A673 (cell line): ENCODE measurements at regions not wholly inside any gene's neighbourhood (a gene's known extent, or its start where the extent isn't known, plus 50 kb on each side); places are given as distances from the start of the nearest gene placed in this dataset.

Experiments used
- BruUV-seq: library from RNA; stranded (reverse); fragments of 400-500 nt; replicated peaks from 2 replicates; lab custom pipeline; 2021; lab: Mats Ljungman, UMichigan
- CTCF ChIA-PET: fragments of 300-600 bp; sonication (Branson Sonifier 250); formaldehyde crosslinking; loops from one replicate; lab custom pipeline; 2022; ENCODE audit warnings: antibody characterized with exemption; lab: Charles Lee
- POLR2A ChIA-PET: fragments of 300-600 bp; sonication (Branson Sonifier 250); formaldehyde crosslinking; loops from one replicate; lab custom pipeline; 2022; ENCODE audit warnings: antibody characterized with exemption; ENCODE audit not compliant: low non-redundant PET; lab: Charles Lee
- DNase-seq: peaks from one replicate; pipeline ENCODE4 v3.0.0-alpha.2; 2015; ENCODE audit warnings: low spot score
- H3K27ac ChIP-seq: fragments of 200-600 bp; sonication (generic); 2 replicates; pipeline ENCODE4 v1.5.1; 2016; ENCODE audit warnings: mixed run types, low read depth, mild to moderate bottlenecking, mixed read lengths, antibody characterized with exemption, low read length; ENCODE audit not compliant: poor library complexity, severe bottlenecking
- H3K27me3 ChIP-seq: fragments of 200-600 bp; sonication (generic); replicated peaks from 2 replicates; pipeline ENCODE4 v1.6.1; 2017; ENCODE audit warnings: mixed run types, low read depth, mild to moderate bottlenecking, mixed read lengths, antibody characterized with exemption, low read length; ENCODE audit not compliant: insufficient read depth, poor library complexity
- H3K36me3 ChIP-seq: fragments of 200-600 bp; sonication (generic); 2 replicates; pipeline ENCODE4 v1.6.1; 2016; ENCODE audit warnings: mixed run types, mild to moderate bottlenecking, mixed read lengths, antibody characterized with exemption, low read length; ENCODE audit not compliant: insufficient read depth, poor library complexity, severe bottlenecking
- H3K4me1 ChIP-seq: fragments of 200-600 bp; sonication (generic); 2 replicates; pipeline ENCODE4 v1.6.1; 2017; ENCODE audit warnings: mixed run types, mild to moderate bottlenecking, mixed read lengths, antibody characterized with exemption, low read length; ENCODE audit not compliant: insufficient read depth, poor library complexity, severe bottlenecking
- H3K4me3 ChIP-seq: fragments of 200-600 bp; sonication (generic); 2 replicates; pipeline ENCODE4 v1.5.1; 2016; ENCODE audit warnings: low read depth, mixed run types, mild to moderate bottlenecking, mixed read lengths, low read length; ENCODE audit not compliant: poor library complexity, severe bottlenecking
- H3K9me3 ChIP-seq: fragments of 200-600 bp; sonication (generic); 2 replicates; pipeline ENCODE4 v1.6.1; 2016; ENCODE audit warnings: mixed run types, low read depth, mild to moderate bottlenecking, mixed read lengths, antibody characterized with exemption, low read length; ENCODE audit not compliant: poor library complexity, severe bottlenecking
- CTCF ChIP-seq: fragments of 300-800, 200-600 bp; sonication (generic); conservative IDR thresholded peaks from 2 replicates; pipeline ENCODE4 v1.5.1; 2017; ENCODE audit warnings: low read depth, mild to moderate bottlenecking, antibody characterized with exemption, low read length, moderate library complexity, mixed read lengths
- EZH2 ChIP-seq: fragments of 200-600 bp; sonication (generic); IDR thresholded peaks from 2 replicates; pipeline ENCODE4 v1.6.1; 2017; ENCODE audit warnings: borderline replicate concordance, low read depth, mild to moderate bottlenecking, mixed read lengths, antibody characterized with exemption, low read length; ENCODE audit not compliant: poor library complexity, severe bottlenecking
- intact Hi-C: fragments of 100-400 bp; cut with micrococcal nuclease; formaldehyde crosslinking; loops from one replicate; pipeline ENCODE4 v1.10.0; 2022; ENCODE audit not compliant: unreplicated experiment

- POLR2A ChIA-PET = no interaction called here
- no peak for DNase-seq
- CTCF ChIA-PET = no interaction called here
- Histone ChIP-seq H3K27ac (no peak overlapping the region), H3K4me3 (no peak overlapping the region), H3K4me1 (peaks cover 14% of the 10 kb centered on the region), H3K9me3 (no peaks in the 10 kb centered on the region), H3K36me3 (no peaks in the 10 kb centered on the region), H3K27me3 (no peaks in the 10 kb centered on the region)
- no TSS peak for BruUV-seq
- no peak for TF ChIP-seq EZH2
- TF ChIP-seq CTCF = no peak
- intact Hi-C loops = loop anchor here (10.0 kb wide), 2 partner anchors 185 to 225 kb away; partner anchors contain the start of gene GJA1
Observed at GRCh38 chr6:121660277-121660676, 224.8 kb downstream of the GJA1 start.

GRCh38 chr6:121663292-121663810, 227.9 kb downstream of the GJA1 start:
- CTCF ChIA-PET = no interaction called here
- H3K27ac ChIP-seq = no peak overlapping the region
- H3K4me3 ChIP-seq = no peak overlapping the region
- TF ChIP-seq CTCF (no peak), EZH2 (no peak)
- no peak for DNase-seq
- H3K4me1 ChIP-seq = peaks cover 9% of the 10 kb centered on the region
- H3K27me3 ChIP-seq = no peaks in the 10 kb centered on the region
- no peaks in the 10 kb centered on the region for H3K9me3 ChIP-seq
- intact Hi-C loops = loop anchor here (10.0 kb wide), 2 partner anchors 181 to 229 kb away; partner anchors contain the start of gene GJA1
- no peaks in the 10 kb centered on the region for H3K36me3 ChIP-seq
- BruUV-seq = no TSS peak
- POLR2A ChIA-PET = no interaction called here

GRCh38 chr6:121664158-121664557, 228.7 kb downstream of the GJA1 start:
- Histone ChIP-seq H3K4me3 (no peak overlapping the region), H3K9me3 (no peaks in the 10 kb centered on the region), H3K27me3 (no peaks in the 10 kb centered on the region), H3K27ac (no peak overlapping the region), H3K36me3 (no peaks in the 10 kb centered on the region), H3K4me1 (peaks cover 8% of the 10 kb centered on the region)
- no peak for TF ChIP-seq CTCF
- TF ChIP-seq EZH2 = no peak
- intact Hi-C loops = loop anchor here (10.0 kb wide), 2 partner anchors 181 to 229 kb away; partner anchors contain the start of gene GJA1
- ChIA-PET POLR2A (no interaction called here), CTCF (no interaction called here)
- no TSS peak for BruUV-seq
- DNase-seq = no peak
